ENCODE measurements at regions not wholly inside any gene's neighbourhood (a gene's known extent, or its start where the extent isn't known, plus 50 kb on each side); places are given as distances from the start of the nearest gene placed in this dataset.
"Not testable (repeated sequence)": the region's sequence is repeated elsewhere in the genome, so short reads cannot be mapped to it uniquely, and the experiment has no call there.

- Mint-ChIP-seq H3K4me1 (peaks cover 4% of the 10 kb centered on the region), H3K36me3 (no peaks in the 10 kb centered on the region), H3K4me3 (no peak overlapping the region), H3K27ac (no peak overlapping the region), H3K27me3 (peaks cover 2% of the 10 kb centered on the region), H3K9me3 (no peaks in the 10 kb centered on the region)
- DNase-seq (no peak), ATAC-seq (ENCODE audit: low read depth) (no peak)
- POLR2A ChIA-PET, result no interaction called here
Measured at GRCh38 chr5:16987776-16988175, 51.7 kb upstream of the MYO10 start.

- H3K9me3 Mint-ChIP-seq; H3K27me3 Mint-ChIP-seq; ATAC-seq (ENCODE audit: low read depth); DNase-seq; H3K27ac Mint-ChIP-seq; POLR2A ChIA-PET; H3K4me1 Mint-ChIP-seq; H3K4me3 Mint-ChIP-seq; H3K36me3 Mint-ChIP-seq: not testable (repeated sequence)
Measured at GRCh38 chr5:16990817-16991520, 54.9 kb upstream of the MYO10 start.

- Mint-ChIP-seq H3K27ac (no peak overlapping the region), H3K36me3 (no peaks in the 10 kb centered on the region), H3K9me3 (no peaks in the 10 kb centered on the region), H3K4me1 (peaks cover 4% of the 10 kb centered on the region), H3K4me3 (no peak overlapping the region), H3K27me3 (peaks cover 4% of the 10 kb centered on the region)
- ATAC-seq (ENCODE audit: low read depth) (no peak), DNase-seq (no peak)
- POLR2A ChIA-PET, result no interaction called here
Measured at GRCh38 chr5:16992006-16992405, 55.9 kb upstream of the MYO10 start.

- DNase-seq, result no peak
- Mint-ChIP-seq H3K9me3 (no peaks in the 10 kb centered on the region), H3K4me1 (peaks cover 4% of the 10 kb centered on the region), H3K36me3 (no peaks in the 10 kb centered on the region), H3K27me3 (peaks cover 4% of the 10 kb centered on the region), H3K4me3 (no peak overlapping the region), H3K27ac (no peak overlapping the region)
- ATAC-seq (ENCODE audit: low read depth), result no peak
- POLR2A ChIA-PET, result no interaction called here
Measured at GRCh38 chr5:16992444-16992843, 56.4 kb upstream of the MYO10 start.

GRCh38 chr5:16994565-16994964 is 58.5 kb upstream of the MYO10 start:
- Mint-ChIP-seq H3K4me3 (no peak overlapping the region), H3K27ac (no peak overlapping the region), H3K36me3 (no peaks in the 10 kb centered on the region), H3K9me3 (no peaks in the 10 kb centered on the region), H3K4me1 (peaks cover 4% of the 10 kb centered on the region), H3K27me3 (peaks cover 4% of the 10 kb centered on the region)
- no peak for DNase-seq
- no peak for ATAC-seq (ENCODE audit: low read depth)
- POLR2A ChIA-PET, result no interaction called here

- POLR2A ChIA-PET, result no interaction called here
- no peaks in the 10 kb centered on the region for H3K36me3 Mint-ChIP-seq
Measured at GRCh38 chr5:16995372-16995771, 59.3 kb upstream of the MYO10 start.

GRCh38 chr5:17000291-17000939 is 64.3 kb upstream of the MYO10 start:
- ATAC-seq (ENCODE audit: low read depth), result no peak
- H3K9me3 Mint-ChIP-seq, result no peaks in the 10 kb centered on the region
- no peak overlapping the region for H3K4me3 Mint-ChIP-seq
- DNase-seq, result no peak
- no peaks in the 10 kb centered on the region for H3K36me3 Mint-ChIP-seq
- H3K27ac Mint-ChIP-seq, result no peak overlapping the region
- POLR2A ChIA-PET, result no interaction called here
- H3K27me3 Mint-ChIP-seq, result no peaks in the 10 kb centered on the region
- H3K4me1 Mint-ChIP-seq, result no peaks in the 10 kb centered on the region

More at GRCh38 chr5:16995372-16995771, 59.3 kb upstream of the MYO10 start:
- Mint-ChIP-seq H3K27me3 (peaks cover 4% of the 10 kb centered on the region), H3K9me3 (no peaks in the 10 kb centered on the region), H3K4me1 (peaks cover 4% of the 10 kb centered on the region), H3K27ac (no peak overlapping the region), H3K4me3 (no peak overlapping the region)
- no peak for DNase-seq
- ATAC-seq (ENCODE audit: low read depth), result no peak

GRCh38 chr5:17001428-17001827 is 65.3 kb upstream of the MYO10 start:
- Mint-ChIP-seq H3K9me3 (no peaks in the 10 kb centered on the region), H3K4me3 (no peak overlapping the region), H3K36me3 (no peaks in the 10 kb centered on the region), H3K27ac (no peak overlapping the region), H3K27me3 (no peaks in the 10 kb centered on the region), H3K4me1 (no peaks in the 10 kb centered on the region)
- POLR2A ChIA-PET, result no interaction called here
- ATAC-seq (ENCODE audit: low read depth), result no peak
- no peak for DNase-seq

- Mint-ChIP-seq H3K4me1 (no peaks in the 10 kb centered on the region), H3K36me3 (no peaks in the 10 kb centered on the region), H3K27ac (no peak overlapping the region), H3K4me3 (no peak overlapping the region), H3K9me3 (peaks cover 1% of the 10 kb centered on the region), H3K27me3 (no peaks in the 10 kb centered on the region)
- no peak for DNase-seq
- no peak for ATAC-seq (ENCODE audit: low read depth)
- POLR2A ChIA-PET, result no interaction called here
Measured at GRCh38 chr5:17004441-17005106, 68.5 kb upstream of the MYO10 start.

- Mint-ChIP-seq H3K4me3 (no peak overlapping the region), H3K27ac (no peak overlapping the region), H3K9me3 (peaks cover 1% of the 10 kb centered on the region), H3K36me3 (no peaks in the 10 kb centered on the region), H3K4me1 (no peaks in the 10 kb centered on the region), H3K27me3 (no peaks in the 10 kb centered on the region)
- POLR2A ChIA-PET, result no interaction called here
- no peak for DNase-seq
- no peak for ATAC-seq (ENCODE audit: low read depth)
Measured at GRCh38 chr5:17005107-17005828, 69.2 kb upstream of the MYO10 start.

- H3K27ac Mint-ChIP-seq, result no peak overlapping the region
- no peak for ATAC-seq (ENCODE audit: low read depth)
- DNase-seq, result no peak
- H3K4me3 Mint-ChIP-seq, result no peak overlapping the region
- peaks cover 3% of the 10 kb centered on the region for H3K9me3 Mint-ChIP-seq
- no peaks in the 10 kb centered on the region for H3K36me3 Mint-ChIP-seq
- POLR2A ChIA-PET, result no interaction called here
- H3K27me3 Mint-ChIP-seq, result no peaks in the 10 kb centered on the region
- H3K4me1 Mint-ChIP-seq, result no peaks in the 10 kb centered on the region
Measured at GRCh38 chr5:17012289-17012688, 76.2 kb upstream of the MYO10 start.

- POLR2A ChIA-PET, result no interaction called here
- DNase-seq (no peak), ATAC-seq (ENCODE audit: low read depth) (no peak)
- Mint-ChIP-seq H3K27me3 (no peaks in the 10 kb centered on the region), H3K27ac (no peak overlapping the region), H3K4me1 (no peaks in the 10 kb centered on the region), H3K36me3 (no peaks in the 10 kb centered on the region), H3K4me3 (no peak overlapping the region), H3K9me3 (peaks cover 2% of the 10 kb centered on the region)
Measured at GRCh38 chr5:17014686-17015085, 78.6 kb upstream of the MYO10 start.

GRCh38 chr5:17018871-17019270 is 82.8 kb upstream of the MYO10 start:
- POLR2A ChIA-PET, result no interaction called here
- ATAC-seq (ENCODE audit: low read depth), result no peak
- Mint-ChIP-seq H3K36me3 (no peaks in the 10 kb centered on the region), H3K27me3 (no peaks in the 10 kb centered on the region), H3K4me1 (no peaks in the 10 kb centered on the region), H3K27ac (no peak overlapping the region), H3K4me3 (no peak overlapping the region), H3K9me3 (no peaks in the 10 kb centered on the region)
- DNase-seq, result no peak

- no peak overlapping the region for H3K27ac Mint-ChIP-seq
- ATAC-seq (ENCODE audit: low read depth), result no peak
- H3K4me1 Mint-ChIP-seq, result no peaks in the 10 kb centered on the region
- POLR2A ChIA-PET, result no interaction called here
- H3K36me3 Mint-ChIP-seq, result no peaks in the 10 kb centered on the region
- H3K9me3 Mint-ChIP-seq, result no peaks in the 10 kb centered on the region
- no peaks in the 10 kb centered on the region for H3K27me3 Mint-ChIP-seq
- DNase-seq, result no peak
- no peak overlapping the region for H3K4me3 Mint-ChIP-seq
Measured at GRCh38 chr5:17019324-17019723, 83.2 kb upstream of the MYO10 start.

All from activated naive CD8-positive, alpha-beta T cell treated with anti-CD3 and anti-CD28 coated beads, Interleukin-2, amount 10 ng/mL, durations not matched to agents 7 days and 5 days (primary cell).